ENCODE measurements at regions not wholly inside any gene's neighbourhood (a gene's known extent, or its start where the extent isn't known, plus 50 kb on each side); places are given as distances from the start of the nearest gene placed in this dataset.

DNA sequence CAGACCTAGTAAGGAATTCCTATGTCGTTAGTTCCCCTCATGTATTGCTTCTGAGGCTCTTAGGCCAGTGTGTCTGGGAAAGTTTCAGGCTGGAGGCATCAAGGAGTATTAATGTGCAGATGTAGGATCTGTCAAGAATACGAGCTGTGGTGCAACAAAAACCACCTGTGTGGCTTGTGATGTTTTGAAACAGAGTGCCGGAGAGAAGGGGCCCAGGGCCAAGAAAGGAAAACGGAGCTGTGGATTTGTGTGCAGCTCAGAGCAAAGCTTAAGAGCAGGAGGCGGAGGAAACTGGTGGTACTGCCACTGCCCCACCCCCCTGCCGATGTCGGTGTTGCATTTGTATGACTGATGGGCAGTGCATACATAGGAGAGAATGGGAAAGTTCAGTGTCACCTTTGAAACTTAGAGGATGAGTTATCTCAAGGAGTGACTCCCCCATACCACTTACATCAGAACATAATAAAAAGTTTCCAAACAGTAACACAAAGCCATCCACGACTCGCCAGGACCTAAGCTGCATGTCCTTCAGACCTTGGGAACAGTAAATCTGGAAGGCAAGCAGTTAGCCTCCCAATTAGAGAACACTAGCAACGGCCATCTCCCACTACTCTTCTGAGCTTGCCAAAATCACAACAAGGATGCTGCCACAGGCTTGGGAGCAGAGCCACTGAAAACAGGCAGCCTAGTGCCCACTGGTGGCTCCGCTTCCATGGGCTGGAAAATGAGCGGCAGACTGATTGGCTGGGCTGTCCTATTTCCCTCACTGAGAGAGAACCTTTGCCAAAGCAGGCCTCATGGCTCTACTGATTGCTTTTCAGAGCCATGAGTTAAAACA, 152.7 kb upstream of the NT5C1B start:
- FAIRE-seq (no peak), DNase-seq (ENCODE audit: low read depth, low spot score) (no peak)
- H3K4me3 ChIP-seq (replicated peaks in 1 of 3; ENCODE audit: insufficient read depth in 1 of 3, low read depth in 1 of 3, low read length in 3 of 3) = no peak overlapping the region
- no peaks in the 10 kb centered on the region for H3K27me3 ChIP-seq (ENCODE audit: control insufficient read depth in 2 of 2, insufficient read depth in 2 of 2, low read length in 2 of 2)
- H3K9ac ChIP-seq (replicated peaks; ENCODE audit: extremely low read depth, insufficient read depth, low read length) = no peak overlapping the region
- no TSS peak for BruUV-seq (replicated peaks)
- no peaks in the 10 kb centered on the region for H3K79me2 ChIP-seq (ENCODE audit: control insufficient read depth, insufficient read depth, low read length)
- intact Hi-C loops (cut with micrococcal nuclease) (no loop called here), dilution Hi-C loops (cut with MboI; ENCODE audit: extremely low pct_ligation_motif_present, low sequenced_read_pairs) (no loop called here)
- TF ChIP-seq POLR2A (IDR thresholded peaks at IDR 0.05; ENCODE audit: low read depth, low read length) (no peak), JUN (IDR thresholded peaks at IDR 0.05; ENCODE audit: borderline replicate concordance, insufficient read depth, insufficient read length, low read depth) (no peak), MAX (IDR thresholded peaks at IDR 0.05; ENCODE audit: insufficient read depth, insufficient read length) (no peak), EZH2 (IDR thresholded peaks at IDR 0.05; ENCODE audit: borderline replicate concordance, low read depth, low read length, severe bottlenecking) (no peak)
- TF ChIP-seq, protein P1, sequence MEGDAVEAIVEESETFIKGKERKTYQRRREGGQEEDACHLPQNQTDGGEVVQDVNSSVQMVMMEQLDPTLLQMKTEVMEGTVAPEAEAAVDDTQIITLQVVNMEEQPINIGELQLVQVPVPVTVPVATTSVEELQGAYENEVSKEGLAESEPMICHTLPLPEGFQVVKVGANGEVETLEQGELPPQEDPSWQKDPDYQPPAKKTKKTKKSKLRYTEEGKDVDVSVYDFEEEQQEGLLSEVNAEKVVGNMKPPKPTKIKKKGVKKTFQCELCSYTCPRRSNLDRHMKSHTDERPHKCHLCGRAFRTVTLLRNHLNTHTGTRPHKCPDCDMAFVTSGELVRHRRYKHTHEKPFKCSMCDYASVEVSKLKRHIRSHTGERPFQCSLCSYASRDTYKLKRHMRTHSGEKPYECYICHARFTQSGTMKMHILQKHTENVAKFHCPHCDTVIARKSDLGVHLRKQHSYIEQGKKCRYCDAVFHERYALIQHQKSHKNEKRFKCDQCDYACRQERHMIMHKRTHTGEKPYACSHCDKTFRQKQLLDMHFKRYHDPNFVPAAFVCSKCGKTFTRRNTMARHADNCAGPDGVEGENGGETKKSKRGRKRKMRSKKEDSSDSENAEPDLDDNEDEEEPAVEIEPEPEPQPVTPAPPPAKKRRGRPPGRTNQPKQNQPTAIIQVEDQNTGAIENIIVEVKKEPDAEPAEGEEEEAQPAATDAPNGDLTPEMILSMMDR (IDR thresholded peaks at IDR 0.05; ENCODE audit: extremely low read depth in 1 of 2, insufficient read depth in 1 of 2, low read depth in 1 of 2, low read length in 2 of 2) = no peak
- H3K4me1 ChIP-seq (ENCODE audit: control insufficient read depth, extremely low read depth, insufficient read depth, low read length) = no peaks in the 10 kb centered on the region
- H3K36me3 ChIP-seq (ENCODE audit: control insufficient read depth in 2 of 2, extremely low read depth in 1 of 2, insufficient read depth in 2 of 2, low read length in 2 of 2) = no peaks in the 10 kb centered on the region
- no peaks in the 10 kb centered on the region for H3K9me3 ChIP-seq (replicated peaks; ENCODE audit: control insufficient read depth, insufficient read depth, low read length)
- CTCF ChIA-PET = interaction anchor here (1.8 kb wide), 1 partner anchor 222 kb away, joined by 16 read pairs; no protein-coding TSS in a partner anchor
- no peaks in the 10 kb centered on the region for H4K20me1 ChIP-seq (replicated peaks; ENCODE audit: control insufficient read depth, extremely low read depth, insufficient read depth, low read length)
- no peak overlapping the region for H2AFZ ChIP-seq (ENCODE audit: low read depth, low read length)
- POLR2A ChIA-PET = no interaction called here
- H3K9me1 ChIP-seq (replicated peaks; ENCODE audit: control insufficient read depth, extremely low read depth, insufficient read depth, low read length) = no peaks in the 10 kb centered on the region
- no peak overlapping the region for H3K27ac ChIP-seq (ENCODE audit: insufficient read depth, low read depth, low read length)
- no peak overlapping the region for H3K4me2 ChIP-seq (ENCODE audit: insufficient read depth, low read length)

Measured in endothelial cell of umbilical vein (primary cell).